ENCODE measurements at regions not wholly inside any gene's neighbourhood (a gene's known extent, or its start where the extent isn't known, plus 50 kb on each side); places are given as distances from the start of the nearest gene placed in this dataset.
A peak's percentile ranks its signal among the peaks of the same experiment; 100 is the strongest.
"Not testable (repeated sequence)": the region's sequence is repeated elsewhere in the genome, so short reads cannot be mapped to it uniquely, and the experiment has no call there.

DNA sequence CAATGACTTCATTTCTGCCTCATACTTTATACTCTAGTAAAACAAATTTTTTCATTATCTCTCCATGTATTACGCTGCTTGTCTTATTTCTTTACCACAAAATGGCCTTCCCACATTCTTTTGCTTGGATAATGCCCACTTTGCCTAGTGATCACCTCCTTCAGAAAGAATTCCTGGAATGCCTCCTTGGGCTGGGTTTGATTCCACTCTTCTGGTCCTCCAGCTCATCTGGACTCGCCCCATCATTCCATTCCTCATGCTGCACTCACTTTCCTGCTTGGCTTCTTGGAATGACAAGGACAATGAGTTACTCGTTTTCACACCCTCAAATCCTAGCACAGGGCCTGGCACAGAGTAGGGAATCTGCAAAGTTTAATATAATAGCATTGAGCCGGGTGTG lies 475.1 kb upstream of the LARGE1 start:
- Mint-ChIP-seq H3K27ac (no peak overlapping the region), H3K9me3 (peaks cover 7% of the 10 kb centered on the region), H3K36me3 (ENCODE audit: low read depth) (no peaks in the 10 kb centered on the region), H3K4me3 (no peak overlapping the region), H3K4me1 (no peaks in the 10 kb centered on the region), H3K27me3 (ENCODE audit: low read depth) (peaks cover 17% of the 10 kb centered on the region)
- TF ChIP-seq, protein P1, sequence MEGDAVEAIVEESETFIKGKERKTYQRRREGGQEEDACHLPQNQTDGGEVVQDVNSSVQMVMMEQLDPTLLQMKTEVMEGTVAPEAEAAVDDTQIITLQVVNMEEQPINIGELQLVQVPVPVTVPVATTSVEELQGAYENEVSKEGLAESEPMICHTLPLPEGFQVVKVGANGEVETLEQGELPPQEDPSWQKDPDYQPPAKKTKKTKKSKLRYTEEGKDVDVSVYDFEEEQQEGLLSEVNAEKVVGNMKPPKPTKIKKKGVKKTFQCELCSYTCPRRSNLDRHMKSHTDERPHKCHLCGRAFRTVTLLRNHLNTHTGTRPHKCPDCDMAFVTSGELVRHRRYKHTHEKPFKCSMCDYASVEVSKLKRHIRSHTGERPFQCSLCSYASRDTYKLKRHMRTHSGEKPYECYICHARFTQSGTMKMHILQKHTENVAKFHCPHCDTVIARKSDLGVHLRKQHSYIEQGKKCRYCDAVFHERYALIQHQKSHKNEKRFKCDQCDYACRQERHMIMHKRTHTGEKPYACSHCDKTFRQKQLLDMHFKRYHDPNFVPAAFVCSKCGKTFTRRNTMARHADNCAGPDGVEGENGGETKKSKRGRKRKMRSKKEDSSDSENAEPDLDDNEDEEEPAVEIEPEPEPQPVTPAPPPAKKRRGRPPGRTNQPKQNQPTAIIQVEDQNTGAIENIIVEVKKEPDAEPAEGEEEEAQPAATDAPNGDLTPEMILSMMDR (IDR thresholded peaks at IDR 0.05; ENCODE audit: unreplicated experiment in 3 of 3) = no peak

DNA sequence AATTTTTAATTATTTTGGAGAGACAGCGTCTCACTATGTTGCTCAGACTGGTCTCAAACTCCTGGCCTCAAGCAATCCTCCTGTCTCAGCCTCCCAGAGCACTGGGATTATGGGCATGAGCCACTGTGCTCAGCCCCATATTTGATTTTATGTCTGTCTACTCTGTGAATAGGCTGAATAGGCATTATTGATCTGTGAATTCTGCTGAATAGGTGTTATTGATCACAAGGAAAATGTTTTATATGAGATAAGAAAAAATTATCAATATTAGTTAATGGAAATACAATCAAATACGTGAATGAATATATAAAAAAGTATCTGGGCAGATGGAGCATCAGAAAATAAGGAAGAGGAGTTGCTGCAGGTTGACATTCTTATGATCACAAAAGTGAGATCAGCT lies 483.4 kb upstream of the LARGE1 start:
- peaks cover 4% of the 10 kb centered on the region for H3K27me3 Mint-ChIP-seq (ENCODE audit: low read depth)
- TF ChIP-seq, protein P1 (IDR thresholded peaks at IDR 0.05; ENCODE audit: unreplicated experiment in 3 of 3) = no peak
- H3K4me1 Mint-ChIP-seq = no peaks in the 10 kb centered on the region
- H3K36me3 Mint-ChIP-seq (ENCODE audit: low read depth) = no peaks in the 10 kb centered on the region
- H3K9me3 Mint-ChIP-seq = no peaks in the 10 kb centered on the region
- H3K27ac Mint-ChIP-seq = no peak overlapping the region
- H3K4me3 Mint-ChIP-seq = no peak overlapping the region

DNA sequence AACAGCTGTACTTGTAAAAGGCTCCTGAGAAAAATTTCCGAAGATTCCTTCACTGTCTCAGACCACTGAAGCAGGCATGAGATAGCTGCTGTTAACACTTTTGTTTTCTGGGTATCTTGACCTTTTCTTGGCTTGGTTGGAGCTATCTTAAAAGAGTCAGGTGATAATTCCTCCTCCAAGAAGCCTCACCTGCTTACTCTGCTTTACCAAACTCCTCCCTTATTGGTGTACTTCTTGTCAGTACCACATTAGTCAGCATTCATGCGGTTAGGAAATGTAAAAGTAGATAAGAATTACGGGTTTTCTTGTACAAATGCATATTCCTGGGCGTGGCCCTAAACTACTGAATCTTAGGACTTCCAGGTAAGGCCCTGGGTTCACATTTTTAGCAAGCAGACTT lies 489.8 kb upstream of the LARGE1 start:
- H3K9me3 Mint-ChIP-seq = no peaks in the 10 kb centered on the region
- H3K4me1 Mint-ChIP-seq = no peaks in the 10 kb centered on the region
- TF ChIP-seq, protein P1 (IDR thresholded peaks at IDR 0.05; ENCODE audit: unreplicated experiment in 3 of 3) = no peak
- H3K27me3 Mint-ChIP-seq (ENCODE audit: low read depth) = peaks cover 9% of the 10 kb centered on the region
- no peak overlapping the region for H3K27ac Mint-ChIP-seq
- H3K36me3 Mint-ChIP-seq (ENCODE audit: low read depth) = no peaks in the 10 kb centered on the region
- H3K4me3 Mint-ChIP-seq = no peak overlapping the region

DNA sequence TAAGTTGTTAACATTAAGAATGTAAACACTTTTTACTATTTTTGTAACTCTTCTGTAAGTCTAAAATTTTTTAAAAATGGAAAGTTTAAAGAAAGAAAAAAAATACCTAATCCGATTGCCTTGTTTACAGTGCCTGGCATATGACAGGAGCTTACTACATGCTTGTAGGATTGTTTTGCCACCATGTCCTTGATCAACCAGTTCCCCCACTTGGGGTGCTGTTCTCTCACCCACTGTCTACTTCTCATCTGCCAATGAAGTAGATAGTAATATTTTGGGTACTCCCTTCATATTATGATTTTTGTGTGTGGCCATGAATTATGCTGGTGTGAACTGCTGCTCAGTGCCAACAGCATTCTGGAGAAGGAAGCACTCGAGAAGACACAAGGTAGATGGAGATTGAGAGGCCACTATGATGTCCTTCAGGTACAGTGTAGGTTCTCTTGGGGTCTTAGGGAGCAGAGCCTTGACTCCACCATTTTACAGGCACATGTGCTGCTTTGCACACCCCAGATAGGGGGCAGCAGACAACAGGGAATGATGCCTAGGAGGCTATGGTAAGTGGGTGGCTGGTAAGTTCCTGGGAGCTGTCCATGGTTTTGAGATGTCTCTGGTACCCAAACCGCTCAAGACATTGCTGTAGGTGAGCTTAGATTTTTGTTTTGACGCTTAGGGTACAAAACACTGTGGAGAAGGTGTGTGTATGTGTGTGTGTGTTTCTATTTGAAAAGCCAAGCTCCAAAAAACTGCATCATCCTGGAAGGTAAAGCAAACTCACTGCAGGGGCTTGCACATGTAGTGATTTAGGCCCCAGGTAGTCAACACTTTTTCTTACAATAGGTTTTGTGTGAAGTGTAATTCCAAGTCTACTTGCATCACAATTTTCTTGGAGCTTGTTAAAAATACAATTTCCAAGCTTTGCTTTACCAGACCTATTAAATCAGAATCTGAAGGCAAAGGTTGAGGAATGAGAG lies 494.5 kb upstream of the LARGE1 start:
- Mint-ChIP-seq H3K9me3 (no peaks in the 10 kb centered on the region), H3K27me3 (ENCODE audit: low read depth) (peaks cover 9% of the 10 kb centered on the region), H3K4me1 (no peaks in the 10 kb centered on the region), H3K4me3 (no peak overlapping the region), H3K36me3 (ENCODE audit: low read depth) (no peaks in the 10 kb centered on the region), H3K27ac (no peak overlapping the region)
- TF ChIP-seq, protein P1 (IDR thresholded peaks at IDR 0.05; ENCODE audit: unreplicated experiment in 3 of 3) = peak; percentile 84 to 90 (median 87)

DNA sequence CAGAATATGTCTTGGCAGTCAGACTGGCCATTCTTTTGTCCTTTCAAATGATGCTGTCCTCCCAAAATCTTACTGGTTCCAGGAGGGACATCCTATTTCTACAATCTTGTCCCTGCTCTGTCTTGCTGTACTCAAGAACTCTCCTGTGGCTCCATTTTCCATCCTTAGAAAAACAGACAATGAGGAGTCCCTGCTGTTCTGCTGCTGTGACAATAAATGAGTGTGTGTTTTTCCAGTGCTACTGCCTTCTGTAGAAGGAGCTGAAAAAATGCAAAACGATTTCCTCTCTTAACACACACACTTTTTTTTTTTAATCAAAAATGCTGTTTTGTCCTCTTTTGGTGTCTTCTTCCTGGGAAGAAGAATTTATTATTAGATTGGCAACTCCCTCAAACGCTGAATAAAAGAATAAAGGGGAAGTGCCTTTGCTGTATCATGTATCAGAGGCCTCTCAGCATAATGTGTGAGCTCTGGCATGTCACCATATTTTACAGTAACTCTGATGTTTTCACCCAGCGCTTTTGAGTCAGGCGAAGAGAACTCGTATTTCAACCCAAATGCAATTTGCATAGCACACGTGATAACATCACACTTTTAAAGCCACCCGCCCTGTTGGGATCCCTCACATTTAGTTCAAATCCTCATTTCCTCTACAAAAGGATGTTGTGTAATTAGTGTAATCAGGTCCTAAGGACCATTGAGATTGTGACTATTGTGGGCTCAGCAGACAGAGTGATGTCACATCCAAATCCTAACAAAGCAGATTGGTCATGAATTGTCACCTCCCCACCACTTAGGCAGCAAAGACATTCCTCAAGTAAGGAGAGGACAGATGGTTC lies 496.0 kb upstream of the LARGE1 start:
- peaks cover 6% of the 10 kb centered on the region for H3K27me3 Mint-ChIP-seq (ENCODE audit: low read depth)
- no peaks in the 10 kb centered on the region for H3K4me1 Mint-ChIP-seq
- TF ChIP-seq, protein P1 (IDR thresholded peaks at IDR 0.05; ENCODE audit: unreplicated experiment in 3 of 3) = no peak
- no peak overlapping the region for H3K27ac Mint-ChIP-seq
- no peaks in the 10 kb centered on the region for H3K9me3 Mint-ChIP-seq
- H3K36me3 Mint-ChIP-seq (ENCODE audit: low read depth) = no peaks in the 10 kb centered on the region
- no peak overlapping the region for H3K4me3 Mint-ChIP-seq

DNA sequence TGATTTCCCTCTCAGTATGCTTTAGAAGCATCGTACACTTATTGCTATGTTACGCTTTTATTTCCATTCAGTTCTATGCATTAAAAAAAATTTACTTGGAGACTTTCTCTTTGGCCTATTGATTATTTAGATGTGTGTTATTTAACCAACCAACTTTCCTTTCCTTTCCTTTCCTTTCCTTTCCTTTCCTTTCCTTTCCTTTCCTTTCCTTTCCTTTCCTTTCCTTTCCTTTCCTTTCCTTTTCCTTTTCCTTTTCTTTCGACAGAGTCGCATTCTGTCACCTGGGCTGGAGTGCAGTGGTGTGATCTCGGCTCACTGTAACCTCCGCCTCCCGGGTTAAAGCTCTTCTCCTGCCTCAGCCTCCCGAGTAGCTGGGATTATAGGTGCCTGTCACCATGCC lies 502.7 kb upstream of the LARGE1 start:
- not testable (repeated sequence) for H3K4me3 Mint-ChIP-seq; H3K27ac Mint-ChIP-seq; H3K27me3 Mint-ChIP-seq (ENCODE audit: low read depth); H3K36me3 Mint-ChIP-seq (ENCODE audit: low read depth); H3K9me3 Mint-ChIP-seq; H3K4me1 Mint-ChIP-seq
